NB4 (cell line): ENCODE measurements at regions not wholly inside any gene's neighbourhood (a gene's known extent, or its start where the extent isn't known, plus 50 kb on each side); places are given as distances from the start of the nearest gene placed in this dataset.

Experiments
- DNase-seq: peaks from one replicate; pipeline ENCODE4 v3.0.0; 2010; ENCODE audit warnings: low read depth
- H3K4me3 ChIP-seq: one replicate; pipeline ENCODE4 v1.5.1; 2011; ENCODE audit warnings: mild to moderate bottlenecking, low read depth, low read length, moderate library complexity
- MYC ChIP-seq: IDR thresholded peaks from 2 replicates; pipeline ENCODE4 v1.6.1; 2011; ENCODE audit warnings: low read depth, low read length
- POLR2A ChIP-seq: IDR thresholded peaks from 2 replicates; pipeline ENCODE4 v1.6.1; 2011; ENCODE audit warnings: mild to moderate bottlenecking; ENCODE audit not compliant: insufficient read length; ENCODE audit errors: extremely low read depth
- TF ChIP-seq, protein P1 (sequence below): IDR thresholded peaks from one replicate; pipeline ENCODE4 v1.5.1; 2012; ENCODE audit warnings: low read depth, low read length
- TF ChIP-seq, protein P2 (sequence below): IDR thresholded peaks from 2 replicates; pipeline ENCODE4 v1.6.1; 2011; ENCODE audit warnings: low read depth, low read length

DNA sequence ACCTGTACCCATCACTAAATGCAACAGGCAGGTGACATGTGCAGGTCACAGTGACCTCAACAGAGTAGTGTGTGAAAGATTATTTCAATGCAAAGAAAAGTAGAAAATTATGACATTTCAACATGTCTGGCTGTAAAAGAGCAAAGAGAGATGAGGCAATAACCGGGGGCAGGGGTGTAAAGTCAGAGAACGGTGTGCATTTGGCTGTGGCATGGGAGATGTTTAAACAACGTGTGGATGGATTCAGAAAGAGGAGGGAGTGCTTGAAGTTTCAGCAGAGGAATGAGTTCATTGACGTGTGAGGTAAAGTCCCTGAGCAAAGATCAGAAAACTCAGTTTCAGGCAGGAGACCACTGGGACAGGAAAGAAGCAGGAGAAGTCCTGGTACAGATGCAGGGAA is 229.7 kb downstream of the BUD13 start:
- no peak for DNase-seq
- no peak overlapping the region for H3K4me3 ChIP-seq
- TF ChIP-seq, protein P1, sequence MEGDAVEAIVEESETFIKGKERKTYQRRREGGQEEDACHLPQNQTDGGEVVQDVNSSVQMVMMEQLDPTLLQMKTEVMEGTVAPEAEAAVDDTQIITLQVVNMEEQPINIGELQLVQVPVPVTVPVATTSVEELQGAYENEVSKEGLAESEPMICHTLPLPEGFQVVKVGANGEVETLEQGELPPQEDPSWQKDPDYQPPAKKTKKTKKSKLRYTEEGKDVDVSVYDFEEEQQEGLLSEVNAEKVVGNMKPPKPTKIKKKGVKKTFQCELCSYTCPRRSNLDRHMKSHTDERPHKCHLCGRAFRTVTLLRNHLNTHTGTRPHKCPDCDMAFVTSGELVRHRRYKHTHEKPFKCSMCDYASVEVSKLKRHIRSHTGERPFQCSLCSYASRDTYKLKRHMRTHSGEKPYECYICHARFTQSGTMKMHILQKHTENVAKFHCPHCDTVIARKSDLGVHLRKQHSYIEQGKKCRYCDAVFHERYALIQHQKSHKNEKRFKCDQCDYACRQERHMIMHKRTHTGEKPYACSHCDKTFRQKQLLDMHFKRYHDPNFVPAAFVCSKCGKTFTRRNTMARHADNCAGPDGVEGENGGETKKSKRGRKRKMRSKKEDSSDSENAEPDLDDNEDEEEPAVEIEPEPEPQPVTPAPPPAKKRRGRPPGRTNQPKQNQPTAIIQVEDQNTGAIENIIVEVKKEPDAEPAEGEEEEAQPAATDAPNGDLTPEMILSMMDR, result no peak
- TF ChIP-seq, protein P2, sequence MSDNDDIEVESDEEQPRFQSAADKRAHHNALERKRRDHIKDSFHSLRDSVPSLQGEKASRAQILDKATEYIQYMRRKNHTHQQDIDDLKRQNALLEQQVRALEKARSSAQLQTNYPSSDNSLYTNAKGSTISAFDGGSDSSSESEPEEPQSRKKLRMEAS, result no peak

DNA sequence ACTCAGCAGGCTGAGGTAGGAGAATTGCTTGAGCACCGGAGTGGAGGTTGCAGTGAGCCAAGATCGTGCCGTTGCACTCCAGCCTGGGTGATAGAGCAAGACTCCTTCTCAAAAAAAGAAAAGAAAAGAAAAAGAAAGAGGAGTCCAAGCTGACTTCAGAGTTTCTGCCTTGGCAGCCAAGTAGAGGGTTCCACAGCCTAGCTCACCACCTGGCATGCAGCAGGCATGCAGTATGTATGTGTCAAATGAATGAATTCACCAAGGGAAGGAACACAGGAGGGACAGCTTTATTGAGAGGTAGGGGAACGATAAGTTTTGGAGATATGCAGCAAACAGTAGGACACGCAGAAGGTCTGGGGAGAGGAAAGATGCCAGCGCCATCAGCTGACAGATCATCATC is 230.4 kb downstream of the BUD13 start:
- H3K4me3 ChIP-seq, result no peak overlapping the region
- TF ChIP-seq POLR2A (no peak), MYC (no peak)
- TF ChIP-seq, protein P2, result no peak
- TF ChIP-seq, protein P1, result no peak

DNA sequence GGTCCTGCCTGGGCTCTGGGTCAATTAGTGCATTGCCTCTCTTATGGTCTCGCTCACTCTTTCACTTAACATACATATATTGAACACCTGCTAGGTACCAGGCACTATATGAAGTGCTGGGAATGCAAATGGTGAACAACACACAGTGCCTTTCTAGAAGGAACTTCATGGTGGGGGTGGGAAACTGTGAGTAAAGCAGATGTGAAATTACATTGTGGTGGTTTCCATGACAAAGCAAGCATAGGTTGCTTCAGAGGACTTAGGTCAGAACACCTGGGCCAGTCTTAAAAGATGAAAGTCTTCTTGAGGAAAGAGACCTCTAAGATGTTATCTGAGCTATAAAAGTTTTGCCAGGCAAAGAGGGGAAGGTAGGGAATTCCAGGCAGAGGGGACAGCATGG is 231.3 kb downstream of the BUD13 start:
- TF ChIP-seq, protein P2, result no peak
- TF ChIP-seq MYC, result no peak
- TF ChIP-seq, protein P1, result no peak
- no peak for TF ChIP-seq POLR2A
- no peak overlapping the region for H3K4me3 ChIP-seq
- no peak for DNase-seq

More for the DNA sequence above, 230.4 kb downstream of the BUD13 start:
- DNase-seq, result no peak

DNA sequence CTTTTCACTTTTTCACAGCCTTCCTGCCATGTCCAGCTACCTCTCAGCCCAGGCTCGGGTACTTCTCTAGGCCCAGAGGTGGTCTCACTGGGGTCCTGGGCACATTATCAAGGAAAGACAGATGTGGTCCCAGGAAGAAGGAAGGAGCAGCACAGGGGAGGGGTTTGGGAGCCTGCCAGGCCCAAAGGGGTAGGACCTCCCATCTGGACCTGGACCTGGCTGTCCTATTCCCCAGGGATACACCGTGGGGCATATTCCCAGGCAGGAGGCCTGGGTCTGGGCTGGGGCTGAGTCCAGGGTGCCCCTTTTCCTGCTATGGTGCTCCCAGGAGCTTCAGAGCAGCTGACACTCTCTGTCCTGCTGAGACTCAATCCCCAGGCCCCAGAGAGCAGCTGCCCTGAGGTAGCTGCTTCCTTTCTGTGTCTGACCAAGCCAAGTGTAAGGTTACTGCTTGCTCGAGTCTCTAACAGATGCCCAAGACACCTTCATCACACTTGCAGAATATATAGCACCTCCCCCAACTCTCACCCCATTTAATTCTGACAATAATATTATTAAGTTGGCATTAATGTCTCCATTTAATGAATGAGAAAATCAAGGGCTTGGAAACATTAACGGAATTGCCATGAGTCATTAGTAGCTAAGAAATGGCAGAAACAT is 232.0 kb downstream of the BUD13 start:
- TF ChIP-seq POLR2A, result no peak
- TF ChIP-seq, protein P1, result no peak
- TF ChIP-seq MYC, result no peak
- TF ChIP-seq, protein P2, result no peak
- DNase-seq, result no peak
- H3K4me3 ChIP-seq, result no peak overlapping the region

DNA sequence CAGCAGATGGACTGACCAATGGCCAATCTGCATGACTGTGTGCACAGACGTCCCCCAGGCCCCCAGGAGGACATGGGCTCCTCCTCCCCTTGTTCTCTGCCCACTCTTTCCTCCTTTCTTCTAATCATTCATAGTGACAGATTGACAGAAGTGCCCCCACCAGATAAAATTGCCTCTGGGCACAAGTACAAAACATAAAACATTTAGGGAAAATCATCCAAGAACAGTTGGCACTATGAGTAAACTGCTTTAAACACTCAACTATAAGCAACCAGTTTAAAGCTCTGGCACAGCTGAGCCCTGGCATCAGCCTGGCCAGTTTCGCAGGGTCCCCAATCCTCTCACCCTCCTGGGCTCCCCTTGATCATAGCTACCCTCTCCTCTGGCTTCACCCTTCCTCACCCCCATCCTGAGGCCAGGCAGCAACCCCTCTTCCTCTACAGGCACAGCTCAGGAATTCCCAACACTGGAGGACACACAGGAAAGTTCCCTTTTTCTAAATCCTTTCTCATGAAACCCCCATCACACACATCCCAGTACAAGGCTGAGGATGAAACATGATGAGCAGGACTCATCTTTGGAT is 232.9 kb downstream of the BUD13 start:
- DNase-seq, result no peak
- TF ChIP-seq MYC, result no peak
- TF ChIP-seq, protein P2, result no peak
- TF ChIP-seq, protein P1, result no peak
- no peak overlapping the region for H3K4me3 ChIP-seq

DNA sequence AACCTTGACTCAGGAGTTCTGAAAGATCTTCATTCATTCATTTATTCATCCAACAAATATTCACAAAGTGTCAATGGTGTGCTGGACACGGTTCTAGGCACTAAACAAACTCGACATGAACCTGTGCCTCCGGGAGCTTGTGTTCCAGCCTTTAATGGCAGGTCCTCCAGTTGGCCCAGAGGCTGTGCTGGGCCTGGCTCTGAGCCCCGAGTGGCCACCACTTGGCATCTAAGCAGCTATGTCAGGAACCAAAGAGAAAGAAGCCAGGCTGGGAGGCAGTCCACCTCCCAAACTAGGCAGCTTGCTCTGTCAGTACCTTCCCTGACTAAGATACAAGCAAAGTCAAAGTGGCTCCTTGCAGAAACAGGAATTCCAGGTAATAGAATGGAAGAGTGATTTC is 233.6 kb downstream of the BUD13 start:
- DNase-seq, result no peak
- no peak overlapping the region for H3K4me3 ChIP-seq
- TF ChIP-seq POLR2A, result no peak
- TF ChIP-seq, protein P2, result no peak
- TF ChIP-seq, protein P1, result no peak
- no peak for TF ChIP-seq MYC
